ENCODE measurements at regions not wholly inside any gene's neighbourhood (a gene's known extent, or its start where the extent isn't known, plus 50 kb on each side); places are given as distances from the start of the nearest gene placed in this dataset.
"Not testable (repeated sequence)": the region's sequence is repeated elsewhere in the genome, so short reads cannot be mapped to it uniquely, and the experiment has no call there.

DNA sequence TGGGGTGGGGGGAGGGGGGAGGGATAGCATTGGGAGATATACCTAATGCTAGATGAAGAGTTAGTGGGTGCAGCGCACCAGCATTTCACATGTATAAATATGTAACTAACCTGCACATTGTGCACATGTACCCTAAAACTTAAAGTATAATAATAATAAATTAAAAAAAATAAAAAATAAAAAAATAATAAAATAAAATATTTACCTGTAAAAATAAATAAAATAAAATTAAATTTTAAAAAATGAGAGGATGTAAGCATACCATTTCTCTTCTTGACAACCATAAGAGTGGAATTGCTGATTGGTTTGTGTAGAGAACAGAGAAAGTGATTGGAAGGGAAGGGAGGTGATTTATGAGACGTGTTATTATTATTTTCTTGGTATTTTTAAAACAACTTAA, 609.5 kb upstream of the CYLC2 start:
- CTCF ChIA-PET; POLR2A ChIA-PET; H3K4me1 ChIP-seq (ENCODE audit: control insufficient read depth, insufficient read depth, low read length); DNase-seq (ENCODE audit: low read depth, low spot score); intact Hi-C loops (cut with micrococcal nuclease; ENCODE audit: unreplicated experiment); BruUV-seq (replicated peaks); H3K9me3 ChIP-seq (ENCODE audit: control insufficient read depth, insufficient read depth, low read depth, low read length); H3K4me3 ChIP-seq (ENCODE audit: low read depth in 2 of 2, low read length in 2 of 2); H3K27ac ChIP-seq (ENCODE audit: low read length); H3K27me3 ChIP-seq (ENCODE audit: control insufficient read depth, insufficient read depth, low read length); ATAC-seq; in situ Hi-C loops (cut with HindIII; ENCODE audit: low pct_unique_long_range_greater_than_20kb, low sequenced_read_pairs); H3K36me3 ChIP-seq (ENCODE audit: control insufficient read depth, insufficient read depth, low read length): not testable (repeated sequence)

- no peaks in the 10 kb centered on the region for H3K4me1 ChIP-seq (ENCODE audit: control insufficient read depth, insufficient read depth, low read length)
- H3K9me3 ChIP-seq (ENCODE audit: control insufficient read depth, insufficient read depth, low read depth, low read length), result no peaks in the 10 kb centered on the region
- ATAC-seq (no peak), DNase-seq (ENCODE audit: low read depth, low spot score) (no peak)
- H3K36me3 ChIP-seq (ENCODE audit: control insufficient read depth, insufficient read depth, low read length), result no peaks in the 10 kb centered on the region
- H3K4me3 ChIP-seq (ENCODE audit: low read depth in 2 of 2, low read length in 2 of 2), result no peak overlapping the region
- POLR2A ChIA-PET, result no interaction called here
- H3K27me3 ChIP-seq (ENCODE audit: control insufficient read depth, insufficient read depth, low read length), result no peaks in the 10 kb centered on the region
- TF ChIP-seq TCF7L2 (IDR thresholded peaks at IDR 0.05; ENCODE audit: low read depth, low read length) (no peak), POLR2AphosphoS5 (IDR thresholded peaks at IDR 0.05; ENCODE audit: low read depth, low read length) (no peak)
- in situ Hi-C loops (cut with HindIII; ENCODE audit: low pct_unique_long_range_greater_than_20kb, low sequenced_read_pairs) (no loop called here), intact Hi-C loops (cut with micrococcal nuclease; ENCODE audit: unreplicated experiment) (no loop called here)
- BruUV-seq (replicated peaks), result no TSS peak
- H3K27ac ChIP-seq (ENCODE audit: low read length), result no peak overlapping the region
- CTCF ChIA-PET, result no interaction called here
These were observed 624.2 kb upstream of the GRIN3A start for GRCh38 chr9:102362470-102363132.

GRCh38 chr9:102360846-102361245, 622.4 kb upstream of the GRIN3A start:
- no peaks in the 10 kb centered on the region for H3K36me3 ChIP-seq (ENCODE audit: control insufficient read depth, insufficient read depth, low read length)
- no peak for DNase-seq (ENCODE audit: low read depth, low spot score)
- POLR2A ChIA-PET, result no interaction called here
- intact Hi-C loops (cut with micrococcal nuclease; ENCODE audit: unreplicated experiment), result no loop called here
- no peak overlapping the region for H3K4me3 ChIP-seq (ENCODE audit: low read depth in 2 of 2, low read length in 2 of 2)
- no peak overlapping the region for H3K27ac ChIP-seq (ENCODE audit: low read length)
- no peaks in the 10 kb centered on the region for H3K9me3 ChIP-seq (ENCODE audit: control insufficient read depth, insufficient read depth, low read depth, low read length)
- TF ChIP-seq, protein P1, sequence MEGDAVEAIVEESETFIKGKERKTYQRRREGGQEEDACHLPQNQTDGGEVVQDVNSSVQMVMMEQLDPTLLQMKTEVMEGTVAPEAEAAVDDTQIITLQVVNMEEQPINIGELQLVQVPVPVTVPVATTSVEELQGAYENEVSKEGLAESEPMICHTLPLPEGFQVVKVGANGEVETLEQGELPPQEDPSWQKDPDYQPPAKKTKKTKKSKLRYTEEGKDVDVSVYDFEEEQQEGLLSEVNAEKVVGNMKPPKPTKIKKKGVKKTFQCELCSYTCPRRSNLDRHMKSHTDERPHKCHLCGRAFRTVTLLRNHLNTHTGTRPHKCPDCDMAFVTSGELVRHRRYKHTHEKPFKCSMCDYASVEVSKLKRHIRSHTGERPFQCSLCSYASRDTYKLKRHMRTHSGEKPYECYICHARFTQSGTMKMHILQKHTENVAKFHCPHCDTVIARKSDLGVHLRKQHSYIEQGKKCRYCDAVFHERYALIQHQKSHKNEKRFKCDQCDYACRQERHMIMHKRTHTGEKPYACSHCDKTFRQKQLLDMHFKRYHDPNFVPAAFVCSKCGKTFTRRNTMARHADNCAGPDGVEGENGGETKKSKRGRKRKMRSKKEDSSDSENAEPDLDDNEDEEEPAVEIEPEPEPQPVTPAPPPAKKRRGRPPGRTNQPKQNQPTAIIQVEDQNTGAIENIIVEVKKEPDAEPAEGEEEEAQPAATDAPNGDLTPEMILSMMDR (IDR thresholded peaks at IDR 0.05), result no peak
- no peak for TF ChIP-seq TCF7L2 (IDR thresholded peaks at IDR 0.05; ENCODE audit: low read depth, low read length)
- TF ChIP-seq, protein P2, sequence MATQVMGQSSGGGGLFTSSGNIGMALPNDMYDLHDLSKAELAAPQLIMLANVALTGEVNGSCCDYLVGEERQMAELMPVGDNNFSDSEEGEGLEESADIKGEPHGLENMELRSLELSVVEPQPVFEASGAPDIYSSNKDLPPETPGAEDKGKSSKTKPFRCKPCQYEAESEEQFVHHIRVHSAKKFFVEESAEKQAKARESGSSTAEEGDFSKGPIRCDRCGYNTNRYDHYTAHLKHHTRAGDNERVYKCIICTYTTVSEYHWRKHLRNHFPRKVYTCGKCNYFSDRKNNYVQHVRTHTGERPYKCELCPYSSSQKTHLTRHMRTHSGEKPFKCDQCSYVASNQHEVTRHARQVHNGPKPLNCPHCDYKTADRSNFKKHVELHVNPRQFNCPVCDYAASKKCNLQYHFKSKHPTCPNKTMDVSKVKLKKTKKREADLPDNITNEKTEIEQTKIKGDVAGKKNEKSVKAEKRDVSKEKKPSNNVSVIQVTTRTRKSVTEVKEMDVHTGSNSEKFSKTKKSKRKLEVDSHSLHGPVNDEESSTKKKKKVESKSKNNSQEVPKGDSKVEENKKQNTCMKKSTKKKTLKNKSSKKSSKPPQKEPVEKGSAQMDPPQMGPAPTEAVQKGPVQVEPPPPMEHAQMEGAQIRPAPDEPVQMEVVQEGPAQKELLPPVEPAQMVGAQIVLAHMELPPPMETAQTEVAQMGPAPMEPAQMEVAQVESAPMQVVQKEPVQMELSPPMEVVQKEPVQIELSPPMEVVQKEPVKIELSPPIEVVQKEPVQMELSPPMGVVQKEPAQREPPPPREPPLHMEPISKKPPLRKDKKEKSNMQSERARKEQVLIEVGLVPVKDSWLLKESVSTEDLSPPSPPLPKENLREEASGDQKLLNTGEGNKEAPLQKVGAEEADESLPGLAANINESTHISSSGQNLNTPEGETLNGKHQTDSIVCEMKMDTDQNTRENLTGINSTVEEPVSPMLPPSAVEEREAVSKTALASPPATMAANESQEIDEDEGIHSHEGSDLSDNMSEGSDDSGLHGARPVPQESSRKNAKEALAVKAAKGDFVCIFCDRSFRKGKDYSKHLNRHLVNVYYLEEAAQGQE (IDR thresholded peaks at IDR 0.05; ENCODE audit: insufficient read depth in 1 of 2, low read depth in 2 of 2, low read length in 1 of 2), result no peak
- TF ChIP-seq POLR2AphosphoS5 (IDR thresholded peaks at IDR 0.05; ENCODE audit: low read depth, low read length), result no peak
- TF ChIP-seq SIN3A (IDR thresholded peaks at IDR 0.05; ENCODE audit: borderline replicate concordance, insufficient read depth, low read depth, low read length), result no peak
- no peak for ATAC-seq
- no peaks in the 10 kb centered on the region for H3K4me1 ChIP-seq (ENCODE audit: control insufficient read depth, insufficient read depth, low read length)
- BruUV-seq (replicated peaks), result no TSS peak
- CTCF ChIA-PET, result no interaction called here
- in situ Hi-C loops (cut with HindIII; ENCODE audit: low pct_unique_long_range_greater_than_20kb, low sequenced_read_pairs), result no loop called here
- H3K27me3 ChIP-seq (ENCODE audit: control insufficient read depth, insufficient read depth, low read length), result no peaks in the 10 kb centered on the region
